ENCODE measurements at regions not wholly inside any gene's neighbourhood (a gene's known extent, or its start where the extent isn't known, plus 50 kb on each side); places are given as distances from the start of the nearest gene placed in this dataset.

GRCh38 chr4:3714642-3715001 lies 51.6 kb upstream of the ADRA2C start:
- no peaks in the 10 kb centered on the region for H3K79me2 ChIP-seq (ENCODE audit: insufficient read depth, low read length)
- ChIA-PET POLR2A (no interaction called here), CTCF (ENCODE audit: low intra/inter-chr PET ratio, low total read pairs) (no interaction called here)
- no peak overlapping the region for H2AFZ ChIP-seq (ENCODE audit: low read length)
- H3K36me3 ChIP-seq (replicated peaks in 1 of 2; ENCODE audit: control insufficient read depth in 1 of 2, insufficient read depth in 2 of 2, low read length in 2 of 2): no peaks in the 10 kb centered on the region
- in situ Hi-C loops (cut with HindIII; ENCODE audit: extremely low pct_ligation_motif_present, low pct_unique_long_range_greater_than_20kb) (no loop called here), intact Hi-C loops (cut with micrococcal nuclease; ENCODE audit: unreplicated experiment) (no loop called here)
- peaks cover 13% of the 10 kb centered on the region for H3K9me3 ChIP-seq (ENCODE audit: low read length)
- ATAC-seq: no peak
- DNase-seq (ENCODE audit: low spot score): no peak
- FAIRE-seq: no peak
- no peak overlapping the region for H3K9ac ChIP-seq (ENCODE audit: insufficient read depth, low read depth, low read length)
- no peaks in the 10 kb centered on the region for H4K20me1 ChIP-seq (ENCODE audit: insufficient read depth, low read length)
- no TSS peak for BruUV-seq (replicated peaks)
- no peak overlapping the region for H3K27ac ChIP-seq (ENCODE audit: extremely low read length, insufficient read depth, low read length)
- WGBS (ENCODE audit: low lambda C conversion rate): 12% methylated on average over 4 of the region's 4 CpGs
- no peak overlapping the region for H3K4me2 ChIP-seq (ENCODE audit: low read depth, low read length)
- no peak overlapping the region for H3K4me3 ChIP-seq (replicated peaks in 1 of 3; ENCODE audit: insufficient read depth in 1 of 3, low read depth in 2 of 3, low read length in 3 of 3)
- H3K27me3 ChIP-seq (ENCODE audit: control insufficient read depth in 1 of 2, insufficient read depth in 2 of 2, low read length in 2 of 2): peaks cover 8 to 65% of the 10 kb centered on the region in 2 experiments; a peak in 4 of 5 replicates
- H3K4me1 ChIP-seq (ENCODE audit: insufficient read depth, low read length): peaks cover 13% of the 10 kb centered on the region; the same call in 1 of the 2 replicates
- no peak for TF ChIP-seq SALL2 (CRISPR knock-in tag; IDR thresholded peaks at IDR 0.05)
- no peak for TF ChIP-seq TBX2 (CRISPR knock-in tag; IDR thresholded peaks at IDR 0.05; ENCODE audit: borderline replicate concordance)
- TF ChIP-seq ZNF350 (CRISPR knock-in tag; IDR thresholded peaks at IDR 0.05; ENCODE audit: borderline replicate concordance, low read depth): no peak
- no peak for TF ChIP-seq NR1H2 (CRISPR knock-in tag; IDR thresholded peaks at IDR 0.05; ENCODE audit: borderline replicate concordance, low read depth)
- TF ChIP-seq PLRG1 (conservative IDR thresholded peaks at IDR 0.05): peak; percentile 43; the same call in 1 of the 2 replicates
- peak; percentile 31; the same call in 1 of the 2 replicates for TF ChIP-seq LCORL (IDR thresholded peaks at IDR 0.05)
- no peak for TF ChIP-seq LCORL (CRISPR knock-in tag; IDR thresholded peaks at IDR 0.05)
- TF ChIP-seq ZBTB26 (CRISPR knock-in tag; IDR thresholded peaks at IDR 0.05; ENCODE audit: borderline replicate concordance): no peak
- no peak for TF ChIP-seq NR3C1 (CRISPR knock-in tag; IDR thresholded peaks at IDR 0.05)
- TF ChIP-seq PAXIP1 (CRISPR knock-in tag; conservative IDR thresholded peaks at IDR 0.05): no peak
- no peak for TF ChIP-seq ZNF713 (CRISPR knock-in tag; IDR thresholded peaks at IDR 0.05)
- TF ChIP-seq ZNF274 (CRISPR knock-in tag; IDR thresholded peaks at IDR 0.05): no peak
- no peak for TF ChIP-seq MLXIP (CRISPR knock-in tag; IDR thresholded peaks at IDR 0.05; ENCODE audit: borderline replicate concordance)
- TF ChIP-seq, protein P1, sequence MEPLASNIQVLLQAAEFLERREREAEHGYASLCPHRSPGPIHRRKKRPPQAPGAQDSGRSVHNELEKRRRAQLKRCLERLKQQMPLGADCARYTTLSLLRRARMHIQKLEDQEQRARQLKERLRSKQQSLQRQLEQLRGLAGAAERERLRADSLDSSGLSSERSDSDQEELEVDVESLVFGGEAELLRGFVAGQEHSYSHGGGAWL (CRISPR knock-in tag; IDR thresholded peaks at IDR 0.05): no peak
- TF ChIP-seq, protein P2, sequence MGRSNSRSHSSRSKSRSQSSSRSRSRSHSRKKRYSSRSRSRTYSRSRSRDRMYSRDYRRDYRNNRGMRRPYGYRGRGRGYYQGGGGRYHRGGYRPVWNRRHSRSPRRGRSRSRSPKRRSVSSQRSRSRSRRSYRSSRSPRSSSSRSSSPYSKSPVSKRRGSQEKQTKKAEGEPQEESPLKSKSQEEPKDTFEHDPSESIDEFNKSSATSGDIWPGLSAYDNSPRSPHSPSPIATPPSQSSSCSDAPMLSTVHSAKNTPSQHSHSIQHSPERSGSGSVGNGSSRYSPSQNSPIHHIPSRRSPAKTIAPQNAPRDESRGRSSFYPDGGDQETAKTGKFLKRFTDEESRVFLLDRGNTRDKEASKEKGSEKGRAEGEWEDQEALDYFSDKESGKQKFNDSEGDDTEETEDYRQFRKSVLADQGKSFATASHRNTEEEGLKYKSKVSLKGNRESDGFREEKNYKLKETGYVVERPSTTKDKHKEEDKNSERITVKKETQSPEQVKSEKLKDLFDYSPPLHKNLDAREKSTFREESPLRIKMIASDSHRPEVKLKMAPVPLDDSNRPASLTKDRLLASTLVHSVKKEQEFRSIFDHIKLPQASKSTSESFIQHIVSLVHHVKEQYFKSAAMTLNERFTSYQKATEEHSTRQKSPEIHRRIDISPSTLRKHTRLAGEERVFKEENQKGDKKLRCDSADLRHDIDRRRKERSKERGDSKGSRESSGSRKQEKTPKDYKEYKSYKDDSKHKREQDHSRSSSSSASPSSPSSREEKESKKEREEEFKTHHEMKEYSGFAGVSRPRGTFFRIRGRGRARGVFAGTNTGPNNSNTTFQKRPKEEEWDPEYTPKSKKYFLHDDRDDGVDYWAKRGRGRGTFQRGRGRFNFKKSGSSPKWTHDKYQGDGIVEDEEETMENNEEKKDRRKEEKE (IDR thresholded peaks at IDR 0.05): no peak
